ENCODE measurements at regions not wholly inside any gene's neighbourhood (a gene's known extent, or its start where the extent isn't known, plus 50 kb on each side); places are given as distances from the start of the nearest gene placed in this dataset.

- Histone ChIP-seq H3K27ac (peak overlapping the region; percentile 28; the same call in 1 of the 2 replicates), H3F3A (ENCODE audit: insufficient read depth, low read depth) (peaks cover 3% of the 10 kb centered on the region; the same call in 1 of the 2 replicates), H2AFZ (no peak overlapping the region), H4K20me1 (ENCODE audit: insufficient read depth) (no peaks in the 10 kb centered on the region), H3K27me3 (ENCODE audit: insufficient read depth, low read depth) (0 out of 2 replicates have a peak, but pooled peaks cover 7% of the 10 kb centered on the region), H3K4me3 (peak overlapping the region; percentile 13; the same call in 1 of the 2 replicates), H3K79me2 (ENCODE audit: low read depth) (no peaks in the 10 kb centered on the region), H3K4me2 (peak overlapping the region; percentile 63), H3K36me3 (ENCODE audit: low read depth) (no peaks in the 10 kb centered on the region), H3K9me2 (ENCODE audit: insufficient read depth) (no peaks in the 10 kb centered on the region), H3K4me1 (replicated peaks; ENCODE audit: insufficient read depth) (peaks cover 13% of the 10 kb centered on the region; the same call in 1 of the 2 replicates), H3K9me3 (ENCODE audit: insufficient read depth, low read depth) (no peaks in the 10 kb centered on the region)
- DNase-seq: peak; percentile 91 to 98
- POLR2A ChIA-PET (ENCODE audit: unreplicated experiment): interaction anchor here (0.6 kb wide), 1 partner anchor 674 kb away, joined by 9 read pairs; no protein-coding TSS in a partner anchor
- no TSS peak for BruUV-seq (replicated peaks)
- CTCF ChIA-PET: interaction anchor here (1.6 kb wide), 1 partner anchor 66 kb away, joined by 4 read pairs; no protein-coding TSS in a partner anchor
- no peak for TF ChIP-seq EZH2 (IDR thresholded peaks at IDR 0.05; ENCODE audit: low read depth)
- peak; percentile 97 for TF ChIP-seq CTCF (conservative IDR thresholded peaks at IDR 0.05)
- intact Hi-C loops (cut with micrococcal nuclease; ENCODE audit: unreplicated experiment): loop anchor here (1.0 to 5.0 kb wide), 7 partner anchors 66 to 1518 kb away; no protein-coding TSS in a partner anchor
These were observed 111.7 kb upstream of the MBL2 start for GRCh38 chr10:52883996-52884871.

GRCh38 chr10:52879091-52879807, 106.7 kb upstream of the MBL2 start:
- H3K79me2 ChIP-seq (ENCODE audit: low read depth): no peaks in the 10 kb centered on the region
- no peak overlapping the region for H3K4me3 ChIP-seq
- CTCF ChIA-PET: no interaction called here
- H3K27me3 ChIP-seq (ENCODE audit: insufficient read depth, low read depth): no peaks in the 10 kb centered on the region
- peaks cover 9% of the 10 kb centered on the region; the same call in 1 of the 2 replicates for H3K4me1 ChIP-seq (replicated peaks; ENCODE audit: insufficient read depth)
- no peaks in the 10 kb centered on the region for H3K9me3 ChIP-seq (ENCODE audit: insufficient read depth, low read depth)
- intact Hi-C loops (cut with micrococcal nuclease; ENCODE audit: unreplicated experiment): no loop called here
- TF ChIP-seq EZH2 (IDR thresholded peaks at IDR 0.05; ENCODE audit: low read depth) (no peak), CTCF (conservative IDR thresholded peaks at IDR 0.05) (no peak)
- no peak for DNase-seq
- BruUV-seq (replicated peaks): no TSS peak
- no peaks in the 10 kb centered on the region for H3K9me2 ChIP-seq (ENCODE audit: insufficient read depth)
- no peak overlapping the region for H3K27ac ChIP-seq
- peaks cover 3% of the 10 kb centered on the region; the same call in 1 of the 2 replicates for H3F3A ChIP-seq (ENCODE audit: insufficient read depth, low read depth)
- H4K20me1 ChIP-seq (ENCODE audit: insufficient read depth): no peaks in the 10 kb centered on the region
- no peak overlapping the region for H3K4me2 ChIP-seq
- H3K36me3 ChIP-seq (ENCODE audit: low read depth): no peaks in the 10 kb centered on the region
- no peak overlapping the region for H2AFZ ChIP-seq
- POLR2A ChIA-PET (ENCODE audit: unreplicated experiment): interaction anchor here (0.6 kb wide), 1 partner anchor 485 kb away, joined by 3 read pairs; no protein-coding TSS in a partner anchor

- no peaks in the 10 kb centered on the region for H4K20me1 ChIP-seq (ENCODE audit: insufficient read depth)
- no peaks in the 10 kb centered on the region for H3K79me2 ChIP-seq (ENCODE audit: low read depth)
- H3K4me2 ChIP-seq: no peak overlapping the region
- DNase-seq: no peak
- H3K9me3 ChIP-seq (ENCODE audit: insufficient read depth, low read depth): no peaks in the 10 kb centered on the region
- POLR2A ChIA-PET (ENCODE audit: unreplicated experiment): interaction anchor here (0.7 kb wide), 1 partner anchor 13 kb away, joined by 3 read pairs; no protein-coding TSS in a partner anchor
- H3K27ac ChIP-seq: no peak overlapping the region
- no peaks in the 10 kb centered on the region for H3F3A ChIP-seq (ENCODE audit: insufficient read depth, low read depth)
- H3K4me3 ChIP-seq: no peak overlapping the region
- no peaks in the 10 kb centered on the region for H3K9me2 ChIP-seq (ENCODE audit: insufficient read depth)
- no peaks in the 10 kb centered on the region for H3K27me3 ChIP-seq (ENCODE audit: insufficient read depth, low read depth)
- BruUV-seq (replicated peaks): no TSS peak
- no peaks in the 10 kb centered on the region for H3K4me1 ChIP-seq (replicated peaks; ENCODE audit: insufficient read depth)
- H2AFZ ChIP-seq: no peak overlapping the region
- CTCF ChIA-PET: no interaction called here
- no peaks in the 10 kb centered on the region for H3K36me3 ChIP-seq (ENCODE audit: low read depth)
- intact Hi-C loops (cut with micrococcal nuclease; ENCODE audit: unreplicated experiment): no loop called here
- TF ChIP-seq EZH2 (IDR thresholded peaks at IDR 0.05; ENCODE audit: low read depth) (no peak), CTCF (conservative IDR thresholded peaks at IDR 0.05) (no peak)
These were observed 104.9 kb upstream of the MBL2 start for GRCh38 chr10:52877451-52877850.
